DOHH2 (cell line): ENCODE measurements at regions not wholly inside any gene's neighbourhood (a gene's known extent, or its start where the extent isn't known, plus 50 kb on each side); places are given as distances from the start of the nearest gene placed in this dataset.

Experiments
- H3F3A ChIP-seq: fragments of 200-600 bp; sonication (generic), shearing (Covaris generic); 2 replicates; pipeline ENCODE4 v1.6.0; 2016; ENCODE audit warnings: antibody characterized with exemption, mild to moderate bottlenecking; ENCODE audit not compliant: control insufficient read depth, insufficient read depth
- H3K27ac ChIP-seq: fragments of 200-600 bp; sonication (generic); 2 replicates; pipeline ENCODE4 v1.5.1; 2014; ENCODE audit warnings: low read depth, mild to moderate bottlenecking, low read length, moderate library complexity
- H3K27me3 ChIP-seq: fragments of 200-600 bp; sonication (generic); 2 replicates; pipeline ENCODE4 v1.6.1; 2014; ENCODE audit warnings: mild to moderate bottlenecking, low read length, mixed read lengths; ENCODE audit not compliant: control insufficient read depth
- H3K36me3 ChIP-seq: fragments of 200-600 bp; sonication (generic); 2 replicates; pipeline ENCODE4 v1.6.1; 2014; ENCODE audit warnings: mild to moderate bottlenecking, low read length, moderate library complexity, mixed read lengths; ENCODE audit not compliant: control insufficient read depth
- H3K4me1 ChIP-seq: fragments of 200-600 bp; sonication (generic); 2 replicates; pipeline ENCODE4 v1.6.1; 2014; ENCODE audit warnings: mild to moderate bottlenecking, low read length, mixed read lengths; ENCODE audit not compliant: control insufficient read depth
- H3K4me2 ChIP-seq: fragments of 200-600 bp; sonication (generic); 2 replicates; pipeline ENCODE4 v1.6.0; 2014; ENCODE audit warnings: mild to moderate bottlenecking, low read length, moderate library complexity
- H3K4me3 ChIP-seq: fragments of 200-600 bp; sonication (generic); 2 replicates; pipeline ENCODE4 v1.5.1; 2014; ENCODE audit warnings: mild to moderate bottlenecking, low read length, mixed read lengths
- H3K79me2 ChIP-seq: fragments of 200-600 bp; sonication (generic); 2 replicates; pipeline ENCODE4 v1.6.1; 2014; ENCODE audit warnings: mild to moderate bottlenecking, low read length, mixed read lengths; ENCODE audit not compliant: control insufficient read depth
- H3K9me2 ChIP-seq: fragments of 200-600 bp; sonication (generic); replicated peaks from 2 replicates; pipeline ENCODE4 v1.6.1; 2014; ENCODE audit warnings: mild to moderate bottlenecking, low read length, mixed read lengths; ENCODE audit not compliant: control insufficient read depth
- H3K9me3 ChIP-seq: fragments of 200-600 bp; sonication (generic); 2 replicates; pipeline ENCODE4 v1.6.1; 2014; ENCODE audit warnings: antibody characterized with exemption, low read length, mixed read lengths; ENCODE audit not compliant: control insufficient read depth, insufficient read depth
- H4K20me1 ChIP-seq: fragments of 200-600 bp; sonication (generic); 2 replicates; pipeline ENCODE4 v1.6.0; 2014; ENCODE audit warnings: low read depth, mild to moderate bottlenecking, antibody characterized with exemption, low read length, moderate library complexity; ENCODE audit not compliant: control insufficient read depth, insufficient read depth
- EZH2phosphoT487 ChIP-seq: fragments of 200-600 bp; sonication (generic); IDR thresholded peaks from 2 replicates; pipeline ENCODE4 v1.6.1; 2017; ENCODE audit warnings: borderline replicate concordance, mild to moderate bottlenecking, antibody characterized with exemption, low read length, moderate library complexity, mixed read lengths
- TF ChIP-seq, protein P1 (sequence below): fragments of 200-600 bp; sonication (generic); IDR thresholded peaks from one replicate; pipeline ENCODE4 v1.5.1; 2014; ENCODE audit warnings: antibody characterized with exemption, mild to moderate bottlenecking, low read depth, low read length; ENCODE audit not compliant: poor library complexity, severe bottlenecking

DNA sequence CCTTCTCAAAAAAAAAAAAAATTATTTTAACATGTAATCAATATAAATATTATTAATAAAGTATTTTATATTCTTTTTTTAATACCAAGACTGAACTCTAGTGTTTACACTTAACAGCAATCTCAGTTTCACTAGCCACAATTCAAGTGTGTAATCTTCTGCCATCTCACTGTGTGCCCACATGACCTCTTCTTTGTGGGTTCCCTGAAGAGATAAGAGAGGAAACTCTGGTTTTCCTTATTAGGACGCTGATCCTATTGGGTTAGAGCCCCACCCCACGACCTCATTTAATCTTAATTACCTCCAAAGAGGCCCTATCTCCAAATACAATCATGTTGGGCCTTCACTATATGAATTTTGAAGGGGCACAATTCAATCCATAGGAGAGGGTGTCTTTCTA is 177.6 kb downstream of the STK31 start:
- Histone ChIP-seq H3K9me3 (no peaks in the 10 kb centered on the region), H3K4me2 (no peak overlapping the region), H3K9me2 (no peaks in the 10 kb centered on the region), H3K27me3 (peaks cover 2% of the 10 kb centered on the region; the same call in 1 of the 2 replicates), H3K27ac (no peak overlapping the region), H3K4me1 (no peaks in the 10 kb centered on the region), H3K36me3 (no peaks in the 10 kb centered on the region), H4K20me1 (no peaks in the 10 kb centered on the region), H3K4me3 (no peak overlapping the region), H3K79me2 (no peaks in the 10 kb centered on the region), H3F3A (no peaks in the 10 kb centered on the region)
- TF ChIP-seq, protein P1, sequence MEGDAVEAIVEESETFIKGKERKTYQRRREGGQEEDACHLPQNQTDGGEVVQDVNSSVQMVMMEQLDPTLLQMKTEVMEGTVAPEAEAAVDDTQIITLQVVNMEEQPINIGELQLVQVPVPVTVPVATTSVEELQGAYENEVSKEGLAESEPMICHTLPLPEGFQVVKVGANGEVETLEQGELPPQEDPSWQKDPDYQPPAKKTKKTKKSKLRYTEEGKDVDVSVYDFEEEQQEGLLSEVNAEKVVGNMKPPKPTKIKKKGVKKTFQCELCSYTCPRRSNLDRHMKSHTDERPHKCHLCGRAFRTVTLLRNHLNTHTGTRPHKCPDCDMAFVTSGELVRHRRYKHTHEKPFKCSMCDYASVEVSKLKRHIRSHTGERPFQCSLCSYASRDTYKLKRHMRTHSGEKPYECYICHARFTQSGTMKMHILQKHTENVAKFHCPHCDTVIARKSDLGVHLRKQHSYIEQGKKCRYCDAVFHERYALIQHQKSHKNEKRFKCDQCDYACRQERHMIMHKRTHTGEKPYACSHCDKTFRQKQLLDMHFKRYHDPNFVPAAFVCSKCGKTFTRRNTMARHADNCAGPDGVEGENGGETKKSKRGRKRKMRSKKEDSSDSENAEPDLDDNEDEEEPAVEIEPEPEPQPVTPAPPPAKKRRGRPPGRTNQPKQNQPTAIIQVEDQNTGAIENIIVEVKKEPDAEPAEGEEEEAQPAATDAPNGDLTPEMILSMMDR: no peak
- TF ChIP-seq EZH2phosphoT487: no peak

DNA sequence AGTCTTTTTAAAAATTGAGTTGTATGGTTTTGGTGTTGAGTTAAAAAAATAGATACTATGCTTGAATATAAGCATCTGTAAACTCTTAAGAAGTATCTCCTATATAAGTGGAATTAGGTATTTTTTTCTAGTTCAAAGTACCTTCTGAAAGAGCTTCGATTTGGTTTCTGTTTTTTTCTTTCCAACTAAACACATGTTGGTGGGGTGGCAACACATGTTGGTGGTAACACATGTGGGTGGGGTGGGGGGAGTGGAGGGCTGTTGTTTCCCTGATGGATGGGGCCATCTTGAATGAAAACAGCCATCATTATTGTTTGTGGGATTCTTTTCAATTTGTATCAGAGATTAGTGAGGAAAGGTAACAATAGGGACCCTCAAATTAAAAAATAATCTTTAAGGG is 178.9 kb downstream of the STK31 start:
- TF ChIP-seq, protein P1: no peak
- no peak for TF ChIP-seq EZH2phosphoT487
- Histone ChIP-seq H3K27ac (no peak overlapping the region), H3K4me2 (no peak overlapping the region), H4K20me1 (no peaks in the 10 kb centered on the region), H3F3A (no peaks in the 10 kb centered on the region), H3K79me2 (no peaks in the 10 kb centered on the region), H3K36me3 (no peaks in the 10 kb centered on the region), H3K4me3 (no peak overlapping the region), H3K27me3 (peaks cover 11% of the 10 kb centered on the region), H3K4me1 (no peaks in the 10 kb centered on the region), H3K9me2 (no peaks in the 10 kb centered on the region), H3K9me3 (no peaks in the 10 kb centered on the region)

DNA sequence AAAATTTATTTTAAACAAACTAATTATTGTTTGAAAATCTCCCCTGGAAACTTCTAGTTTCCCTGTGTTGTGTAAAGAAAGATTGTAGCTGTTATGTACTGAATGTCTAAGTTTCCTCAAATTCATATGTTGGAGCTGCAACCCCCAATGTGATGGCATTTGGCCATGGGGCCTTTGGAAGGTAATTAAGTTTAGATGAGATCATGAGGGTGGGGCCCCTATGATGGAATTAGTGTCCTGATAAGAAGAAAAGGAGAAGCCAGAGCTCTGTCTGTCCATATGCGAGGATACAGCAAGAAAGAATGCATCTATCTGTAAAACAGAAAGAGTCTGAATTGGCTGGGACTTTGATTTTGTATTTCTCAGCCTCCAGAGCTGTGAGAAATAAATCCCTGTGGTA is 179.5 kb downstream of the STK31 start:
- no peak overlapping the region for H3K4me2 ChIP-seq
- no peaks in the 10 kb centered on the region for H3K36me3 ChIP-seq
- peaks cover 17% of the 10 kb centered on the region for H3K27me3 ChIP-seq
- no peak overlapping the region for H3K27ac ChIP-seq
- H3K9me3 ChIP-seq: no peaks in the 10 kb centered on the region
- no peaks in the 10 kb centered on the region for H3K9me2 ChIP-seq
- H4K20me1 ChIP-seq: no peaks in the 10 kb centered on the region
- H3K79me2 ChIP-seq: no peaks in the 10 kb centered on the region
- no peak overlapping the region for H3K4me3 ChIP-seq
- TF ChIP-seq EZH2phosphoT487: no peak
- TF ChIP-seq, protein P1: no peak
- no peaks in the 10 kb centered on the region for H3F3A ChIP-seq
- no peaks in the 10 kb centered on the region for H3K4me1 ChIP-seq

DNA sequence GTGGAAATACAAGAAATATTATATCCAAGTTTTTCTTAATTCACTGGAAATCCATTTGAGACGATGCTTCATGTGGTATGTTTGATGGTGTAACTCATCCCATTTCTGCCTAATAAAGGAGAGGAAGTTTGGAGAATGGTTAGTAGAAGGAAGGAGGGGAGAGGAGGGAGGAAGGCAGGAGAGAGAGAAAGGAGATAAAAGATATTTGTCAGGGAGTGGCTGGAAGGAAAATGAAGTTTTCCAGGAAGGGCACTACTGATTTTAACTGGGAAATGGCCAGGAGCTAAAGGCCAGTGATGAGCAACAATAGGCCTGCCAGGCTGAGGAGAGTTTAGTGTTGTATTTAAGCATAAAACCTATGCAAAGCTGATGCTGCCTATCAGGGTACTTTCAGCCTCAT is 182.0 kb downstream of the STK31 start:
- Histone ChIP-seq H3K27me3 (peaks cover 24% of the 10 kb centered on the region), H3K9me2 (no peaks in the 10 kb centered on the region), H3K79me2 (no peaks in the 10 kb centered on the region), H3K4me1 (no peaks in the 10 kb centered on the region), H3F3A (no peaks in the 10 kb centered on the region), H3K9me3 (no peaks in the 10 kb centered on the region), H3K27ac (no peak overlapping the region), H3K4me2 (no peak overlapping the region), H4K20me1 (no peaks in the 10 kb centered on the region), H3K36me3 (no peaks in the 10 kb centered on the region), H3K4me3 (no peak overlapping the region)
- no peak for TF ChIP-seq EZH2phosphoT487
- TF ChIP-seq, protein P1: no peak
